Keratinocyte (primary cell): ENCODE measurements at regions not wholly inside any gene's neighbourhood (a gene's known extent, or its start where the extent isn't known, plus 50 kb on each side); places are given as distances from the start of the nearest gene placed in this dataset.

ENCODE experiments used
- DNase-seq: peaks from one replicate; pipeline ENCODE4 v3.0.0-alpha.2; 2011; ENCODE audit warnings: low read depth, missing footprints, low spot score
- FAIRE-seq: peaks from 2 replicates; lab custom pipeline; 2011; peaks lifted over from hg19 to GRCh38; lab: Jason Lieb, UNC
- H2AFZ ChIP-seq: 2 replicates; pipeline ENCODE4 v1.6.0; 2012; ENCODE audit warnings: low read length, control low read depth, inconsistent platforms; ENCODE audit not compliant: control insufficient read depth
- H3K27ac ChIP-seq: 2 replicates; pipeline ENCODE4 v1.5.1; 2011; ENCODE audit warnings: low read length; ENCODE audit not compliant: control insufficient read depth, insufficient read depth
- H3K27me3 ChIP-seq: 3 replicates; pipeline ENCODE4 v1.6.0; 2011; ENCODE audit warnings: low read length; ENCODE audit not compliant: control insufficient read depth, insufficient read depth; ENCODE audit errors: extremely low read depth
- H3K36me3 ChIP-seq, 2 experiments: 2 replicates in 1 of 2; 3 replicates in 1 of 2; pipeline ENCODE4 v1.5.1; 2011; ENCODE audit warnings: low read length in 2 of 2, mild to moderate bottlenecking in 1 of 2; ENCODE audit not compliant: control insufficient read depth in 2 of 2, insufficient read depth in 2 of 2; ENCODE audit errors: extremely low read depth in 1 of 2
- H3K4me1 ChIP-seq: 3 replicates; pipeline ENCODE4 v1.5.1; 2011; ENCODE audit warnings: low read length; ENCODE audit not compliant: control insufficient read depth, insufficient read depth; ENCODE audit errors: extremely low read depth
- H3K4me2 ChIP-seq: 3 replicates; pipeline ENCODE4 v1.6.0; 2011; ENCODE audit warnings: low read depth, low read length; ENCODE audit not compliant: control insufficient read depth, insufficient read depth; ENCODE audit errors: extremely low read depth
- H3K4me3 ChIP-seq, 3 experiments: fragments of 200-600 bp in 1 of 3; sonication (generic) in 1 of 3; 2 replicates in 2 of 3; 3 replicates in 1 of 3; pipeline ENCODE4 v1.5.1; 2011 to 2016; ENCODE audit warnings: low read length in 3 of 3, mild to moderate bottlenecking in 3 of 3, control low read depth in 2 of 3, inconsistent platforms in 1 of 3, low read depth in 1 of 3, mixed read lengths in 1 of 3, mixed run types in 1 of 3, moderate library complexity in 1 of 3; ENCODE audit not compliant: control insufficient read depth in 2 of 3, insufficient read depth in 2 of 3; ENCODE audit errors: extremely low read depth in 1 of 3
- H3K79me2 ChIP-seq: 2 replicates; pipeline ENCODE4 v1.6.0; 2012; ENCODE audit warnings: low read length; ENCODE audit not compliant: control insufficient read depth, insufficient read depth
- H3K9ac ChIP-seq: 3 replicates; pipeline ENCODE4 v1.6.0; 2011; ENCODE audit warnings: low read length; ENCODE audit not compliant: control insufficient read depth, insufficient read depth; ENCODE audit errors: extremely low read depth
- H3K9me1 ChIP-seq: 3 replicates; pipeline ENCODE4 v1.6.0; 2011; ENCODE audit warnings: low read length; ENCODE audit not compliant: control insufficient read depth, insufficient read depth; ENCODE audit errors: extremely low read depth
- H3K9me3 ChIP-seq: 2 replicates; pipeline ENCODE4 v1.5.1; 2012; ENCODE audit warnings: low read depth, low read length; ENCODE audit not compliant: control insufficient read depth
- H4K20me1 ChIP-seq: 3 replicates; pipeline ENCODE4 v1.6.0; 2011; ENCODE audit warnings: low read length; ENCODE audit not compliant: control insufficient read depth, insufficient read depth; ENCODE audit errors: extremely low read depth
- EZH2 ChIP-seq: IDR thresholded peaks from one replicate; pipeline ENCODE4 v1.6.1; 2012; ENCODE audit warnings: inconsistent platforms, mild to moderate bottlenecking, low read length, moderate library complexity
- dilution Hi-C: fragments of 300-500 bp; cut with MboI; formaldehyde crosslinking; loops from one replicate; pipeline ENCODE4 v1.7.0; 2020; ENCODE audit warnings: low sequenced_read_pairs; ENCODE audit not compliant: extremely low pct_ligation_motif_present
- TF ChIP-seq, protein P1 (sequence below), 3 experiments: IDR thresholded peaks in 1 of 3; conservative IDR thresholded peaks in 1 of 3; optimal IDR thresholded peaks in 1 of 3; 2 replicates in 2 of 3; 3 replicates in 1 of 3; pipeline versions ENCODE3 to v1.5.1; 2011; ENCODE audit warnings: low read length in 3 of 3, mild to moderate bottlenecking in 3 of 3, moderate library complexity in 2 of 3, control low read depth in 1 of 3, inconsistent platforms in 1 of 3; ENCODE audit not compliant: insufficient read depth in 2 of 3; ENCODE audit errors: extremely low read depth in 1 of 3

- H2AFZ ChIP-seq, result no peak overlapping the region
- no peak overlapping the region for H3K4me2 ChIP-seq
- DNase-seq (no peak), FAIRE-seq (no peak)
- H3K27ac ChIP-seq, result peak overlapping the region; percentile 99
- H3K9me1 ChIP-seq, result no peaks in the 10 kb centered on the region
- no peaks in the 10 kb centered on the region for H4K20me1 ChIP-seq
- H3K4me3 ChIP-seq, result no peak overlapping the region
- TF ChIP-seq, protein P1, sequence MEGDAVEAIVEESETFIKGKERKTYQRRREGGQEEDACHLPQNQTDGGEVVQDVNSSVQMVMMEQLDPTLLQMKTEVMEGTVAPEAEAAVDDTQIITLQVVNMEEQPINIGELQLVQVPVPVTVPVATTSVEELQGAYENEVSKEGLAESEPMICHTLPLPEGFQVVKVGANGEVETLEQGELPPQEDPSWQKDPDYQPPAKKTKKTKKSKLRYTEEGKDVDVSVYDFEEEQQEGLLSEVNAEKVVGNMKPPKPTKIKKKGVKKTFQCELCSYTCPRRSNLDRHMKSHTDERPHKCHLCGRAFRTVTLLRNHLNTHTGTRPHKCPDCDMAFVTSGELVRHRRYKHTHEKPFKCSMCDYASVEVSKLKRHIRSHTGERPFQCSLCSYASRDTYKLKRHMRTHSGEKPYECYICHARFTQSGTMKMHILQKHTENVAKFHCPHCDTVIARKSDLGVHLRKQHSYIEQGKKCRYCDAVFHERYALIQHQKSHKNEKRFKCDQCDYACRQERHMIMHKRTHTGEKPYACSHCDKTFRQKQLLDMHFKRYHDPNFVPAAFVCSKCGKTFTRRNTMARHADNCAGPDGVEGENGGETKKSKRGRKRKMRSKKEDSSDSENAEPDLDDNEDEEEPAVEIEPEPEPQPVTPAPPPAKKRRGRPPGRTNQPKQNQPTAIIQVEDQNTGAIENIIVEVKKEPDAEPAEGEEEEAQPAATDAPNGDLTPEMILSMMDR (optimal IDR thresholded peaks at IDR 0.05 in 1 of 3, IDR thresholded peaks at IDR 0.05 in 1 of 3, conservative IDR thresholded peaks at IDR 0.05 in 1 of 3; ENCODE audit: extremely low read depth in 1 of 3, insufficient read depth in 2 of 3, low read length in 3 of 3), result no peak
- no peak for TF ChIP-seq EZH2
- no peaks in the 10 kb centered on the region for H3K27me3 ChIP-seq
- no peak overlapping the region for H3K9ac ChIP-seq
- no peaks in the 10 kb centered on the region for H3K9me3 ChIP-seq
- no peaks in the 10 kb centered on the region for H3K36me3 ChIP-seq
- dilution Hi-C loops, result no loop called here
- H3K4me1 ChIP-seq, result peaks cover 38% of the 10 kb centered on the region
- H3K79me2 ChIP-seq, result no peaks in the 10 kb centered on the region
Observed at GRCh38 chr6:137762168-137763090, 104.6 kb upstream of the TNFAIP3 start.

- FAIRE-seq (peak; percentile 9), DNase-seq (no peak)
- Histone ChIP-seq H3K36me3 (no peaks in the 10 kb centered on the region), H2AFZ (peak overlapping the region; percentile 67), H3K27ac (peak overlapping the region; percentile 99), H3K4me2 (peak overlapping the region; percentile 70), H3K79me2 (no peaks in the 10 kb centered on the region), H3K4me3 (peak overlapping the region in 1 of 3 experiments; percentile 16), H3K27me3 (no peaks in the 10 kb centered on the region), H3K9me1 (no peaks in the 10 kb centered on the region), H4K20me1 (no peaks in the 10 kb centered on the region), H3K9me3 (no peaks in the 10 kb centered on the region), H3K4me1 (peaks cover 46% of the 10 kb centered on the region), H3K9ac (peak overlapping the region; percentile 75)
- dilution Hi-C loops, result no loop called here
- TF ChIP-seq, protein P1 (optimal IDR thresholded peaks at IDR 0.05 in 1 of 3, IDR thresholded peaks at IDR 0.05 in 1 of 3, conservative IDR thresholded peaks at IDR 0.05 in 1 of 3; ENCODE audit: extremely low read depth in 1 of 3, insufficient read depth in 2 of 3, low read length in 3 of 3), result no peak
- TF ChIP-seq EZH2, result no peak
Observed at GRCh38 chr6:137763436-137763835, 103.6 kb upstream of the TNFAIP3 start.
